Tibial nerve (tissue), 4 donors: ENCODE measurements at regions not wholly inside any gene's neighbourhood (a gene's known extent, or its start where the extent isn't known, plus 50 kb on each side); places are given as distances from the start of the nearest gene placed in this dataset.

ENCODE experiments used
- DNase-seq, 2 donors: peaks; one replicate each; pipeline ENCODE4 v3.0.0-alpha.2; 2019; ENCODE audit warnings: low spot score in 2 of 2
- H3K27ac ChIP-seq, 4 donors: fragments of 200-600 bp; sonication (generic) in 3 of 4; one replicate each; pipeline ENCODE4 v1.5.1; 2017 to 2019; ENCODE audit warnings: mild to moderate bottlenecking in 1 of 4
- H3K27me3 ChIP-seq, 2 donors: fragments of 200-600 bp; sonication (generic) in 1 of 2; one replicate each; pipeline versions ENCODE4 v1.5.1 to v1.6.0; 2017 to 2019
- H3K36me3 ChIP-seq, 3 donors: fragments of 200-600 bp; sonication (generic); one replicate each; pipeline ENCODE4 v1.5.1; 2018 to 2019
- H3K4me1 ChIP-seq, 4 donors: fragments of 200-600 bp; sonication (generic) in 3 of 4; one replicate each; pipeline ENCODE4 v1.5.1; 2017 to 2019
- H3K4me3 ChIP-seq, 4 donors: fragments of 200-600 bp; sonication (generic) in 3 of 4; one replicate each; pipeline ENCODE4 v1.5.1; 2017 to 2019; ENCODE audit warnings: mild to moderate bottlenecking in 1 of 4, moderate library complexity in 1 of 4
- H3K9me3 ChIP-seq, 4 donors: fragments of 200-600 bp; sonication (generic) in 3 of 4; one replicate each; pipeline ENCODE4 v1.5.1; 2017 to 2019
- CTCF ChIP-seq, 5 experiments: fragments of 200-600 bp in 3 of 5; fragments of 450-650 bp in 2 of 5; sonication (generic) in 3 of 5; IDR thresholded peaks; one replicate each; pipeline ENCODE4 v1.5.1; 2016 to 2019; ENCODE audit warnings: antibody characterized with exemption in 5 of 5, mild to moderate bottlenecking in 3 of 5, moderate library complexity in 2 of 5
- EP300 ChIP-seq, 2 donors: sonication (generic); formaldehyde crosslinking; IDR thresholded peaks; one replicate each; pipeline ENCODE4 v1.6.1; 2017; ENCODE audit warnings: antibody characterized with exemption in 2 of 2, mild to moderate bottlenecking in 1 of 2
- POLR2A ChIP-seq, 2 donors: fragments of 450-650 bp; IDR thresholded peaks; one replicate each; pipeline ENCODE4 v1.6.1; 2017; ENCODE audit warnings: antibody characterized with exemption in 2 of 2, mild to moderate bottlenecking in 2 of 2, moderate library complexity in 2 of 2
- WGBS, 2 donors: methylation state at CpG; one replicate each; pipeline ENCODE4 v1.1.5; 2018; 5-methylcytosine and 5-hydroxymethylcytosine counted together

GRCh38 chr2:567496-567864 is 109.7 kb downstream of the TMEM18 start:
- Histone ChIP-seq H3K27ac (peak overlapping the region in 1 of 4 donors; percentile 46), H3K27me3 (no peaks in the 10 kb centered on the region)

GRCh38 chr2:566379-567313 is 110.6 kb downstream of the TMEM18 start:
- 84% methylated on average over 16 to 19 of the region's 19 CpGs for WGBS, 2 donors
- Histone ChIP-seq H3K9me3 (peaks cover 0 to 8% (median 0%) of the 10 kb centered on the region in 4 donors), H3K36me3 (no peaks in the 10 kb centered on the region), H3K27ac (no peak overlapping the region), H3K27me3 (no peaks in the 10 kb centered on the region), H3K4me3 (no peak overlapping the region), H3K4me1 (peaks cover 0 to 6% (median 0%) of the 10 kb centered on the region in 4 donors)
- DNase-seq, result no peak
- TF ChIP-seq CTCF (IDR thresholded peaks at IDR 0.05), result no peak
- TF ChIP-seq EP300 (IDR thresholded peaks at IDR 0.05), result no peak
- TF ChIP-seq POLR2A (IDR thresholded peaks at IDR 0.05), result no peak

More at GRCh38 chr2:567496-567864, 109.7 kb downstream of the TMEM18 start:
- DNase-seq, result no peak
- Histone ChIP-seq H3K4me1 (peaks cover 0 to 6% (median 0%) of the 10 kb centered on the region in 4 donors), H3K4me3 (no peak overlapping the region), H3K9me3 (peaks cover 0 to 15% (median 0%) of the 10 kb centered on the region in 4 donors), H3K36me3 (no peaks in the 10 kb centered on the region)
- 82 to 87% methylated on average over 9 of the region's 9 CpGs for WGBS, 2 donors
- TF ChIP-seq CTCF (IDR thresholded peaks at IDR 0.05) (no peak), EP300 (IDR thresholded peaks at IDR 0.05) (no peak), POLR2A (IDR thresholded peaks at IDR 0.05) (no peak)

- no peaks in the 10 kb centered on the region for H3K9me3 ChIP-seq
- no peaks in the 10 kb centered on the region for H3K27me3 ChIP-seq
- no peak overlapping the region for H3K27ac ChIP-seq
- no peak for DNase-seq
- H3K4me3 ChIP-seq, result no peak overlapping the region
- TF ChIP-seq CTCF (IDR thresholded peaks at IDR 0.05) (no peak), EP300 (IDR thresholded peaks at IDR 0.05) (no peak), POLR2A (IDR thresholded peaks at IDR 0.05) (no peak)
- H3K4me1 ChIP-seq, result peaks cover 0 to 6% (median 0%) of the 10 kb centered on the region in 4 donors
- H3K36me3 ChIP-seq, result no peaks in the 10 kb centered on the region
- 89 to 93% methylated on average over 19 of the region's 19 CpGs for WGBS, 2 donors
Observed at GRCh38 chr2:564471-565181, 112.6 kb downstream of the TMEM18 start.

- Histone ChIP-seq H3K9me3 (no peaks in the 10 kb centered on the region), H3K4me3 (no peak overlapping the region), H3K27ac (no peak overlapping the region), H3K4me1 (peaks cover 0 to 1% (median 0%) of the 10 kb centered on the region in 4 donors), H3K36me3 (no peaks in the 10 kb centered on the region), H3K27me3 (no peaks in the 10 kb centered on the region)
- DNase-seq, result no peak
- WGBS, 2 donors, result 74 to 75% methylated on average over 10 of the region's 10 CpGs
- no peak for TF ChIP-seq POLR2A (IDR thresholded peaks at IDR 0.05)
- no peak for TF ChIP-seq EP300 (IDR thresholded peaks at IDR 0.05)
- TF ChIP-seq CTCF (IDR thresholded peaks at IDR 0.05), result no peak
Observed at GRCh38 chr2:563512-563911, 113.7 kb downstream of the TMEM18 start.
